ENCODE measurements at regions not wholly inside any gene's neighbourhood (a gene's known extent, or its start where the extent isn't known, plus 50 kb on each side); places are given as distances from the start of the nearest gene placed in this dataset.

GRCh38 chr14:22332686-22333421 is 256.2 kb downstream of the DAD1 start:
- intact Hi-C loops (cut with DNase I; ENCODE audit: low total_unique reads) = no loop called here
- H3K9me3 ChIP-seq = no peaks in the 10 kb centered on the region
- DNase-seq = no peak
- ATAC-seq = peak; percentile 68 to 69
- no peaks in the 10 kb centered on the region for H3K27me3 ChIP-seq
- in situ Hi-C loops (cut with MboI; ENCODE audit: low sequenced_read_pairs in 4 of 4) = no loop called here
- H3K4me1 ChIP-seq = peaks cover 0 to 5% of the 10 kb centered on the region in 2 donors
- no peaks in the 10 kb centered on the region for H3K36me3 ChIP-seq
- no peak overlapping the region for H3K4me3 ChIP-seq
- peak overlapping the region in 1 of 4 donors; percentile 37 for H3K27ac ChIP-seq
- no peak for TF ChIP-seq CTCF (IDR thresholded peaks at IDR 0.05 in 4 of 5, conservative IDR thresholded peaks at IDR 0.05 in 1 of 5)
- TF ChIP-seq POLR2A (IDR thresholded peaks at IDR 0.05) = no peak

- Histone ChIP-seq H3K4me1 (peaks cover 0 to under 1% of the 10 kb centered on the region in 2 donors), H3K27ac (no peak overlapping the region), H3K4me3 (no peak overlapping the region), H3K27me3 (no peaks in the 10 kb centered on the region), H3K9me3 (no peaks in the 10 kb centered on the region), H3K36me3 (no peaks in the 10 kb centered on the region)
- DNase-seq (no peak), ATAC-seq (no peak)
- intact Hi-C loops (cut with DNase I; ENCODE audit: low total_unique reads) (loop anchor here (10.0 kb wide), 1 partner anchor 135 kb away; no protein-coding TSS in a partner anchor), in situ Hi-C loops (cut with MboI; ENCODE audit: low sequenced_read_pairs in 4 of 4) (loop anchor here in 1 of 4 donors (10.0 kb wide), 1 partner anchor 45 kb away; no protein-coding TSS in a partner anchor)
- TF ChIP-seq POLR2A (IDR thresholded peaks at IDR 0.05) (no peak), CTCF (IDR thresholded peaks at IDR 0.05 in 4 of 5, conservative IDR thresholded peaks at IDR 0.05 in 1 of 5) (no peak)
Observed at GRCh38 chr14:22329371-22329770, 259.7 kb downstream of the DAD1 start.

GRCh38 chr14:22325676-22326400 is 263.2 kb downstream of the DAD1 start:
- DNase-seq = no peak
- no peak overlapping the region for H3K4me3 ChIP-seq
- H3K27me3 ChIP-seq = no peaks in the 10 kb centered on the region
- H3K27ac ChIP-seq = no peak overlapping the region
- no peak for TF ChIP-seq CTCF (IDR thresholded peaks at IDR 0.05 in 4 of 5, conservative IDR thresholded peaks at IDR 0.05 in 1 of 5)
- no peak for TF ChIP-seq POLR2A (IDR thresholded peaks at IDR 0.05)
- no peaks in the 10 kb centered on the region for H3K9me3 ChIP-seq
- in situ Hi-C loops (cut with MboI; ENCODE audit: low sequenced_read_pairs in 4 of 4) (loop anchor here in 1 of 4 donors (10.0 kb wide), 1 partner anchor 49 kb away; no protein-coding TSS in a partner anchor), intact Hi-C loops (cut with DNase I; ENCODE audit: low total_unique reads) (loop anchor here (10.0 kb wide), 1 partner anchor 139 kb away; no protein-coding TSS in a partner anchor)
- no peaks in the 10 kb centered on the region for H3K4me1 ChIP-seq
- ATAC-seq = no peak
- no peaks in the 10 kb centered on the region for H3K36me3 ChIP-seq

- ATAC-seq = no peak
- DNase-seq = no peak
- Histone ChIP-seq H3K4me3 (no peak overlapping the region), H3K36me3 (no peaks in the 10 kb centered on the region), H3K27ac (no peak overlapping the region), H3K9me3 (no peaks in the 10 kb centered on the region), H3K4me1 (no peaks in the 10 kb centered on the region), H3K27me3 (no peaks in the 10 kb centered on the region)
- in situ Hi-C loops (cut with MboI; ENCODE audit: low sequenced_read_pairs in 4 of 4) (loop anchor here in 1 of 4 donors (10.0 kb wide), 1 partner anchor 54 kb away; no protein-coding TSS in a partner anchor), intact Hi-C loops (cut with DNase I; ENCODE audit: low total_unique reads) (loop anchor here (10.0 kb wide), 1 partner anchor 144 kb away; no protein-coding TSS in a partner anchor)
- no peak for TF ChIP-seq POLR2A (IDR thresholded peaks at IDR 0.05)
- TF ChIP-seq CTCF (IDR thresholded peaks at IDR 0.05 in 4 of 5, conservative IDR thresholded peaks at IDR 0.05 in 1 of 5) = no peak
Observed at GRCh38 chr14:22320362-22320750, 268.7 kb downstream of the DAD1 start.
